ENCODE measurements at regions not wholly inside any gene's neighbourhood (a gene's known extent, or its start where the extent isn't known, plus 50 kb on each side); places are given as distances from the start of the nearest gene placed in this dataset.

DNA sequence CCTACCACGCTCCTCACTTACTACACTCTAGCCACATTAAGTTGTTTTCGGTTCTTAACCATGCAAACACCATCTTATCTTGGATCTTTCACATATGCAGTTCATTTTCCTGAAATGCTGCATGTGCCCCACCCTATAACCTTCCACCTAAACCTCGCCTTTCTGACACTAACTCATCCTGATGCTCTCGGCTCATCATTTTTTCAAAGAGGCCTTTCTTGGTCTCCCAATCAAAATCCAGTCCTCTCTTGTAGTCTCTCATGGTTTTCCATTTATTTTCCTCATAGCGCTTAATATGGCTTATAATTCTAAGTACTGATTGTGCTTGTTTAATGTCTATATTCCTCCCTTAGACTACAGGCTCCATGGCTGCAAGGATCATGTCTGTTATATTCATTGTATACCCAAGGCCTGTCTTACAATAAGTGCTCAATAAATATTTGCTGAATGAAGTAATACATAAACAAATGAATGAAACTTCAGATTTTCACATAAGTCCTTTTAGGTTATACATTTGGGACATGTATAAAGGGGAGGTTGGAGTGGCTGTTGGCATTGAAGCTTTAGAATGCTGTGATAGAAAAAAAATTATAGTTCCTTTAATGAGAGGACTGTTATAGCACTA lies 79.2 kb upstream of the CDC42BPA start:
- TF ChIP-seq, protein P1, sequence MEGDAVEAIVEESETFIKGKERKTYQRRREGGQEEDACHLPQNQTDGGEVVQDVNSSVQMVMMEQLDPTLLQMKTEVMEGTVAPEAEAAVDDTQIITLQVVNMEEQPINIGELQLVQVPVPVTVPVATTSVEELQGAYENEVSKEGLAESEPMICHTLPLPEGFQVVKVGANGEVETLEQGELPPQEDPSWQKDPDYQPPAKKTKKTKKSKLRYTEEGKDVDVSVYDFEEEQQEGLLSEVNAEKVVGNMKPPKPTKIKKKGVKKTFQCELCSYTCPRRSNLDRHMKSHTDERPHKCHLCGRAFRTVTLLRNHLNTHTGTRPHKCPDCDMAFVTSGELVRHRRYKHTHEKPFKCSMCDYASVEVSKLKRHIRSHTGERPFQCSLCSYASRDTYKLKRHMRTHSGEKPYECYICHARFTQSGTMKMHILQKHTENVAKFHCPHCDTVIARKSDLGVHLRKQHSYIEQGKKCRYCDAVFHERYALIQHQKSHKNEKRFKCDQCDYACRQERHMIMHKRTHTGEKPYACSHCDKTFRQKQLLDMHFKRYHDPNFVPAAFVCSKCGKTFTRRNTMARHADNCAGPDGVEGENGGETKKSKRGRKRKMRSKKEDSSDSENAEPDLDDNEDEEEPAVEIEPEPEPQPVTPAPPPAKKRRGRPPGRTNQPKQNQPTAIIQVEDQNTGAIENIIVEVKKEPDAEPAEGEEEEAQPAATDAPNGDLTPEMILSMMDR (conservative IDR thresholded peaks at IDR 0.05): no peak
- no peak for TF ChIP-seq EZH2 (IDR thresholded peaks at IDR 0.05; ENCODE audit: low read depth)
